CD4-positive, alpha-beta T cell (primary cell): ENCODE measurements at regions not wholly inside any gene's neighbourhood (a gene's known extent, or its start where the extent isn't known, plus 50 kb on each side); places are given as distances from the start of the nearest gene placed in this dataset.

Source experiments
- ATAC-seq: fragments of 200-7000 bp; cut with Tn5 transposase; one replicate; pipeline ENCODE4 v1.10.0; 2022; ENCODE audit warnings: mild to moderate bottlenecking; ENCODE audit not compliant: poor library complexity
- CTCF ChIA-PET: fragments of 350-600 bp; sonication (Branson Sonifier 250); formaldehyde crosslinking; loops from one replicate; lab custom pipeline; 2021; ENCODE audit warnings: antibody characterized with exemption, inconsistent platforms; lab: Charles Lee
- POLR2A ChIA-PET: fragments of 350-600 bp; sonication (Branson Sonifier 250); formaldehyde crosslinking; loops from one replicate; lab custom pipeline; 2021; ENCODE audit warnings: antibody characterized with exemption, inconsistent platforms; lab: Charles Lee
- DNase-seq, 14 experiments: peaks; one replicate each; pipeline ENCODE4 v3.0.0-alpha.2; 2013 to 2020; ENCODE audit warnings: mixed read lengths in 2 of 14
- H3K27ac ChIP-seq, 2 donors: one replicate each; pipeline versions ENCODE4 v1.5.1 to v1.7.0; 2013; ENCODE audit warnings: low read length in 2 of 2, low read depth in 1 of 2, mild to moderate bottlenecking in 1 of 2
- H3K27me3 ChIP-seq, 2 experiments: 1 replicate in 1 of 2; 2 replicates in 1 of 2; pipeline versions ENCODE4 v1.6.1 to v1.7.0; 2013; ENCODE audit warnings: low read length in 2 of 2, control low read depth in 1 of 2, mild to moderate bottlenecking in 1 of 2, moderate library complexity in 1 of 2; ENCODE audit not compliant: insufficient read depth in 2 of 2, control insufficient read depth in 1 of 2
- H3K36me3 ChIP-seq: one replicate; pipeline ENCODE4 v1.6.1; 2013; ENCODE audit warnings: low read length, control low read depth; ENCODE audit not compliant: insufficient read depth
- H3K4me1 ChIP-seq: one replicate; pipeline ENCODE4 v1.6.1; 2013; ENCODE audit warnings: low read length, control low read depth; ENCODE audit not compliant: insufficient read depth
- H3K4me3 ChIP-seq: one replicate; pipeline ENCODE4 v1.5.1; 2013; ENCODE audit warnings: mild to moderate bottlenecking, low read length, moderate library complexity
- H3K9me3 ChIP-seq, 2 experiments: 1 replicate in 1 of 2; 2 replicates in 1 of 2; pipeline versions ENCODE4 v1.6.1 to v1.7.0; 2013; ENCODE audit warnings: low read length in 2 of 2, mild to moderate bottlenecking in 2 of 2, control low read depth in 1 of 2, moderate library complexity in 1 of 2; ENCODE audit not compliant: control insufficient read depth in 1 of 2, insufficient read depth in 1 of 2
- H3K27ac Mint-ChIP-seq: one replicate; pipeline ENCODE4 v1.8.0; 2020; ENCODE audit warnings: mixed read lengths
- H3K27me3 Mint-ChIP-seq: one replicate; pipeline ENCODE4 v1.8.0; 2021; ENCODE audit warnings: mixed read lengths
- H3K36me3 Mint-ChIP-seq: one replicate; pipeline ENCODE4 v1.8.0; 2021; ENCODE audit warnings: low read depth, mixed read lengths
- H3K4me1 Mint-ChIP-seq: one replicate; pipeline ENCODE4 v1.8.0; 2021; ENCODE audit warnings: low read depth, mixed read lengths
- H3K4me3 Mint-ChIP-seq: one replicate; pipeline ENCODE4 v1.8.0; 2020; ENCODE audit warnings: mild to moderate bottlenecking, mixed read lengths
- H3K9me3 Mint-ChIP-seq: one replicate; pipeline ENCODE4 v1.8.0; 2020; ENCODE audit warnings: mixed read lengths
- intact Hi-C, 2 experiments: fragments of 100-400 bp; cut with DNase I in 1 of 2; cut with micrococcal nuclease in 1 of 2; formaldehyde crosslinking; loops; one replicate each; pipeline versions ENCODE4 v1.15.1 to v1.9.0; 2023 to 2025; cut with DNase I, micrococcal nuclease
- TF ChIP-seq, protein P1 (sequence below): fragments of 200-600 bp; IDR thresholded peaks from one replicate; pipeline ENCODE4 v1.8.0; 2022; ENCODE audit warnings: antibody characterized with exemption, mild to moderate bottlenecking

DNA sequence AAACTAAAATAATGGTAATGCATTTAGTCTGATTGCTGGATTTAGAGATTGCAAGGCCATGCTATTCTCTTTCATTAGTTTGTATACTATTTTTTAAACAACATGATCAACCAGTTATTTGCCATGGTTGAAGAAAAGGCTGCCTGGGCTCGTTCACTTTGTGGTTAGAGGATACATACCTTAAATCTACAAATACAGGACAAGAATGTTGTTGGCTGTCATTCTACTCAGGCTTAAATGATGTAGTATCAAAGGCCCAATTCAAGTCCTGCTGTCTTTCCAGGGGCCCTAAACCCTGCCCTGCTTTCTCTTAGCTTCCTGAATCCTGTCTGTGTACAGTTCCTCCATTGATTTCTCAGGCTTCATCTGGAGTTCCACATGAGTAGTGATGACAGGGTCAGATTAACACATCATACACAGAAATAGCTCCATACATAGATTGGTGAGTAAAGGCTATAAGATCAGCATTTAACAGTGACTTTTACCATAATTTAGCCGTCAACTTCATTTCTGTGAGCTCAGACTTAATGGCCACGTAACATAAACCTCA, 114.9 kb upstream of the GPRIN3 start:
- no peak overlapping the region for H3K27ac ChIP-seq
- H3K36me3 ChIP-seq = no peaks in the 10 kb centered on the region
- no peaks in the 10 kb centered on the region for H3K27me3 Mint-ChIP-seq
- H3K4me1 Mint-ChIP-seq = no peaks in the 10 kb centered on the region
- H3K9me3 Mint-ChIP-seq = no peaks in the 10 kb centered on the region
- TF ChIP-seq, protein P1, sequence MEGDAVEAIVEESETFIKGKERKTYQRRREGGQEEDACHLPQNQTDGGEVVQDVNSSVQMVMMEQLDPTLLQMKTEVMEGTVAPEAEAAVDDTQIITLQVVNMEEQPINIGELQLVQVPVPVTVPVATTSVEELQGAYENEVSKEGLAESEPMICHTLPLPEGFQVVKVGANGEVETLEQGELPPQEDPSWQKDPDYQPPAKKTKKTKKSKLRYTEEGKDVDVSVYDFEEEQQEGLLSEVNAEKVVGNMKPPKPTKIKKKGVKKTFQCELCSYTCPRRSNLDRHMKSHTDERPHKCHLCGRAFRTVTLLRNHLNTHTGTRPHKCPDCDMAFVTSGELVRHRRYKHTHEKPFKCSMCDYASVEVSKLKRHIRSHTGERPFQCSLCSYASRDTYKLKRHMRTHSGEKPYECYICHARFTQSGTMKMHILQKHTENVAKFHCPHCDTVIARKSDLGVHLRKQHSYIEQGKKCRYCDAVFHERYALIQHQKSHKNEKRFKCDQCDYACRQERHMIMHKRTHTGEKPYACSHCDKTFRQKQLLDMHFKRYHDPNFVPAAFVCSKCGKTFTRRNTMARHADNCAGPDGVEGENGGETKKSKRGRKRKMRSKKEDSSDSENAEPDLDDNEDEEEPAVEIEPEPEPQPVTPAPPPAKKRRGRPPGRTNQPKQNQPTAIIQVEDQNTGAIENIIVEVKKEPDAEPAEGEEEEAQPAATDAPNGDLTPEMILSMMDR = no peak
- ChIA-PET CTCF (interaction anchor here (0.6 kb wide), 1 partner anchor 168 kb away, joined by 3 read pairs; no protein-coding TSS in a partner anchor), POLR2A (no interaction called here)
- no peak overlapping the region for H3K4me3 Mint-ChIP-seq
- H3K27me3 ChIP-seq = no peaks in the 10 kb centered on the region
- H3K4me1 ChIP-seq = no peaks in the 10 kb centered on the region
- ATAC-seq (no peak), DNase-seq (no peak)
- intact Hi-C loops = no loop called here
- H3K9me3 ChIP-seq = no peaks in the 10 kb centered on the region
- no peak overlapping the region for H3K4me3 ChIP-seq
- no peaks in the 10 kb centered on the region for H3K36me3 Mint-ChIP-seq
- no peak overlapping the region for H3K27ac Mint-ChIP-seq

DNA sequence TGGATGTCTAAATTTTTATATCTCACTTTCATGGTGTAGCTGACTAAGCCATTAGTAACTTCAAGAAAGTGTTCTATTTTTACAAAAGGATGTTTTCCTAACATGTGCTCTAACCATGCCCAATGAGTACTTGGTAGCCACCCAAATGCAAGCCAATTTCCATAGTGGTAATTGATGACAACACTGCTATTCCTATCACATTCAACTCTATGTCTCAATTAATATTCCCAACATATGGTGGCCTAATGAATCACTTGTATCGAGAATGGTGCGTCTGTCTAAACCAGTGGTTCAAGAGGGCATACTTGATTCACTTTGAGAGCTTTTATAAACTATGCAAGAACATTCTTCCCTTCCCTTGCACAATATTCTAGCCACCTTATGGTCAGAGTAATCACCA, 112.9 kb upstream of the GPRIN3 start:
- CTCF ChIA-PET = no interaction called here
- Mint-ChIP-seq H3K27ac (no peak overlapping the region), H3K4me1 (no peaks in the 10 kb centered on the region), H3K4me3 (no peak overlapping the region), H3K9me3 (no peaks in the 10 kb centered on the region), H3K27me3 (no peaks in the 10 kb centered on the region), H3K36me3 (no peaks in the 10 kb centered on the region)
- Histone ChIP-seq H3K4me3 (no peak overlapping the region), H3K36me3 (no peaks in the 10 kb centered on the region), H3K27ac (no peak overlapping the region), H3K9me3 (no peaks in the 10 kb centered on the region), H3K27me3 (no peaks in the 10 kb centered on the region), H3K4me1 (no peaks in the 10 kb centered on the region)
- intact Hi-C loops = no loop called here
- no peak for DNase-seq
- no peak for ATAC-seq
- TF ChIP-seq, protein P1 = no peak
- POLR2A ChIA-PET = no interaction called here

DNA sequence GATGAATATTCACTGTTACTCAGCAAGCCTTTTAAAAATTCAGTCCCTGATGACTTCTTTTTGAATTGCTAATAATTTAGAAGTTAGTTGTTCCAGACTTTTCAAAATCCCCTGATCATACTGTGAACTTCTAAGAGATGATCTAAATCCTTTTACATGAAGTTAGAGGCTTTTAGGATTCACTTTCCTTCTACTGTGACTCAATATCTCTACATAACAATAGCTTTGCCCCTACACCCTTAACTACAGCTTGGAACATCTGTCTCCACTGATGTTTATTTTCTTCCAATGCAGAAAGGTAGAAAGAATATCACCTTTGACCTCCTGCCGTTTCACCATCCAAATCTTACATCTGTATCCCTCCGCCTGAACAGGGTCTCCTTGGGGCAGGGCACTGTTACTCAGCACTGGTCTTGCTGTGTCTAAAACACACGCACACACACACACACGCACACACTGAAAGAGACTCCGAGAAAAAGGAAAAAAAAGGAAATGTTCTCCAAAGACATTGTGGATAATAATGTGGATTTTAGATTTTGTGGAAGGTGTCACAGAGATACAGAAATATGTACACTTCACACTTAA, 111.6 kb upstream of the GPRIN3 start:
- Histone ChIP-seq H3K4me3 (no peak overlapping the region), H3K27ac (no peak overlapping the region), H3K9me3 (no peaks in the 10 kb centered on the region), H3K27me3 (no peaks in the 10 kb centered on the region), H3K4me1 (no peaks in the 10 kb centered on the region), H3K36me3 (no peaks in the 10 kb centered on the region)
- Mint-ChIP-seq H3K4me3 (no peak overlapping the region), H3K9me3 (no peaks in the 10 kb centered on the region), H3K27me3 (no peaks in the 10 kb centered on the region), H3K36me3 (no peaks in the 10 kb centered on the region), H3K4me1 (no peaks in the 10 kb centered on the region), H3K27ac (no peak overlapping the region)
- no peak for ATAC-seq
- DNase-seq = no peak
- ChIA-PET CTCF (no interaction called here), POLR2A (no interaction called here)
- TF ChIP-seq, protein P1 = no peak
- intact Hi-C loops = no loop called here
